GM10248 (cell line): ENCODE measurements at regions not wholly inside any gene's neighbourhood (a gene's known extent, or its start where the extent isn't known, plus 50 kb on each side); places are given as distances from the start of the nearest gene placed in this dataset.
"Not testable (repeated sequence)": the region's sequence is repeated elsewhere in the genome, so short reads cannot be mapped to it uniquely, and the experiment has no call there.

ENCODE experiments used
- CTCF ChIA-PET: fragments of 300-600 bp; sonication (Branson Sonifier 250); formaldehyde crosslinking; extraction: SDS; loops from one replicate; lab custom pipeline; 2021; ENCODE audit warnings: antibody characterized with exemption; lab: Yijun Ruan, JAX
- POLR2A ChIA-PET: fragments of 350-650 bp; sonication (Branson Sonifier 250); formaldehyde crosslinking; extraction: SDS; loops from one replicate; lab custom pipeline; 2020; ENCODE audit warnings: antibody characterized with exemption; lab: Yijun Ruan, JAX
- DNase-seq: peaks from one replicate; pipeline ENCODE4 v3.0.0; 2012; ENCODE audit errors: extremely low spot score
- CTCF ChIP-seq: IDR thresholded peaks from 2 replicates; pipeline ENCODE4 v1.5.1; 2012; ENCODE audit warnings: mild to moderate bottlenecking, low read depth; ENCODE audit errors: extremely low read depth, missing control alignments, control extremely low read depth

GRCh38 chr12:73863546-73863945, 674.1 kb upstream of the ATXN7L3B start:
- TF ChIP-seq CTCF: no peak
- no peak for DNase-seq
- POLR2A ChIA-PET: no interaction called here
- CTCF ChIA-PET: no interaction called here

GRCh38 chr12:73867147-73867546, 670.5 kb upstream of the ATXN7L3B start:
- POLR2A ChIA-PET: no interaction called here
- no peak for TF ChIP-seq CTCF
- no peak for DNase-seq
- CTCF ChIA-PET: no interaction called here

- DNase-seq, POLR2A ChIA-PET, CTCF ChIA-PET: not testable (repeated sequence)
Observed at GRCh38 chr12:73877291-73877690, 660.3 kb upstream of the ATXN7L3B start.

GRCh38 chr12:73892201-73892600, 645.4 kb upstream of the ATXN7L3B start:
- CTCF ChIA-PET: no interaction called here
- no peak for DNase-seq
- no peak for TF ChIP-seq CTCF
- POLR2A ChIA-PET: no interaction called here

- DNase-seq: no peak
- no peak for TF ChIP-seq CTCF
- POLR2A ChIA-PET: no interaction called here
- CTCF ChIA-PET: no interaction called here
Observed at GRCh38 chr12:73898645-73899044, 639.0 kb upstream of the ATXN7L3B start.

GRCh38 chr12:73902260-73902659, 635.4 kb upstream of the ATXN7L3B start:
- ChIA-PET CTCF (interaction anchor here (1.2 kb wide), 1 partner anchor 10 kb away, joined by 4 read pairs; no protein-coding TSS in a partner anchor), POLR2A (no interaction called here)
- no peak for DNase-seq
- TF ChIP-seq CTCF: no peak

- DNase-seq: no peak
- ChIA-PET CTCF (no interaction called here), POLR2A (no interaction called here)
- no peak for TF ChIP-seq CTCF
Observed at GRCh38 chr12:73906757-73907156, 630.9 kb upstream of the ATXN7L3B start.
